ENCODE measurements at regions not wholly inside any gene's neighbourhood (a gene's known extent, or its start where the extent isn't known, plus 50 kb on each side); places are given as distances from the start of the nearest gene placed in this dataset.
A peak's percentile ranks its signal among the peaks of the same experiment; 100 is the strongest.
"Not testable (repeated sequence)": the region's sequence is repeated elsewhere in the genome, so short reads cannot be mapped to it uniquely, and the experiment has no call there.

- no peak for DNase-seq
Measured at GRCh38 chr9:99488131-99489059, 266.3 kb downstream of the SEC61B start.

- DNase-seq, result peak; percentile 91
Measured at GRCh38 chr9:99489060-99489413, 267.0 kb downstream of the SEC61B start.

GRCh38 chr9:99490729-99491128 lies 268.6 kb downstream of the SEC61B start:
- DNase-seq, result peak; percentile 51

- peak; percentile 32 for DNase-seq
Measured at GRCh38 chr9:99491408-99492158, 269.5 kb downstream of the SEC61B start.

GRCh38 chr9:99497641-99498040 lies 275.6 kb downstream of the SEC61B start:
- no peak for DNase-seq

- DNase-seq, result not testable (repeated sequence)
Measured at GRCh38 chr9:99498979-99499378, 276.9 kb downstream of the SEC61B start.

GRCh38 chr9:99505936-99506335 lies 283.9 kb downstream of the SEC61B start:
- peak; percentile 13 for DNase-seq

GRCh38 chr9:99506747-99507348 lies 284.8 kb downstream of the SEC61B start:
- DNase-seq, result no peak

GRCh38 chr9:99509065-99509745 lies 287.1 kb downstream of the SEC61B start:
- DNase-seq, result no peak

GRCh38 chr9:99509900-99510535 lies 287.9 kb downstream of the SEC61B start:
- DNase-seq, result no peak

GRCh38 chr9:99511723-99512122 lies 289.6 kb downstream of the SEC61B start:
- no peak for DNase-seq

- DNase-seq, result no peak
Measured at GRCh38 chr9:99513441-99514112, 291.5 kb downstream of the SEC61B start.

- no peak for DNase-seq
Measured at GRCh38 chr9:99515093-99515492, 293.0 kb downstream of the SEC61B start.

GRCh38 chr9:99515895-99516656 lies 294.0 kb downstream of the SEC61B start:
- no peak for DNase-seq

- peak; percentile 14 for DNase-seq
Measured at GRCh38 chr9:99516657-99517049, 294.6 kb downstream of the SEC61B start.

- DNase-seq, result no peak
Measured at GRCh38 chr9:99523838-99524237, 297.8 kb upstream of the NR4A3 start.

- no peak for DNase-seq
Measured at GRCh38 chr9:99531313-99531712, 290.4 kb upstream of the NR4A3 start.

GRCh38 chr9:99533421-99533820 lies 288.3 kb upstream of the NR4A3 start:
- DNase-seq, result no peak

GRCh38 chr9:99537996-99538395 lies 283.7 kb upstream of the NR4A3 start:
- no peak for DNase-seq

- no peak for DNase-seq
Measured at GRCh38 chr9:99544526-99544925, 277.2 kb upstream of the NR4A3 start.

- DNase-seq, result no peak
Measured at GRCh38 chr9:99549441-99549840, 272.2 kb upstream of the NR4A3 start.
